PC-9 (cell line): ENCODE measurements at regions not wholly inside any gene's neighbourhood (a gene's known extent, or its start where the extent isn't known, plus 50 kb on each side); places are given as distances from the start of the nearest gene placed in this dataset.

ENCODE experiments used
- EZH2 ChIP-seq: fragments of 200-600 bp; sonication (generic); IDR thresholded peaks from 2 replicates; pipeline ENCODE4 v1.8.0; 2017; ENCODE audit warnings: antibody characterized with exemption, low read depth
- TF ChIP-seq, protein P1 (sequence below): fragments of 200-600 bp; sonication (generic); conservative IDR thresholded peaks from 2 replicates; pipeline ENCODE4 v1.6.1; 2017; ENCODE audit warnings: mixed run types, antibody characterized with exemption, mild to moderate bottlenecking, moderate library complexity

DNA sequence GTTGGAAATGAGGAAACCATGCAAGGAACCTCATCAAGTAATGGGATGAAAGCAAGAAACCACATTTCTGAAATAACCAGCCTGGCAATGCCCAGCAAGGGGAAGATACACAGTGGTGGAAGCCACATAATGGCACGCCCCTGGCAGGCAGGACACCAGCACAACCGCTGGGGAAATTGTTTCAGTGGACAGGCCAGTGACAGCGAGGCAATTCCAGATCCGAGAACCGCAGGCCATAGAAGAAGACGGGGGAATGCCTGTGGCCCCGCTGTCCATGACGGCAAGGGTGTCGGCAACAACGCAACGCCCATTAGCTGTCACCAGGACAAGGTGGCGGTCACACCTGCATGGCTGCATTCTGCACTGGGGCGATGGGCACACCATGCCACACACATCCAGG lies 1389.6 kb downstream of the BRD1 start:
- TF ChIP-seq, protein P1, sequence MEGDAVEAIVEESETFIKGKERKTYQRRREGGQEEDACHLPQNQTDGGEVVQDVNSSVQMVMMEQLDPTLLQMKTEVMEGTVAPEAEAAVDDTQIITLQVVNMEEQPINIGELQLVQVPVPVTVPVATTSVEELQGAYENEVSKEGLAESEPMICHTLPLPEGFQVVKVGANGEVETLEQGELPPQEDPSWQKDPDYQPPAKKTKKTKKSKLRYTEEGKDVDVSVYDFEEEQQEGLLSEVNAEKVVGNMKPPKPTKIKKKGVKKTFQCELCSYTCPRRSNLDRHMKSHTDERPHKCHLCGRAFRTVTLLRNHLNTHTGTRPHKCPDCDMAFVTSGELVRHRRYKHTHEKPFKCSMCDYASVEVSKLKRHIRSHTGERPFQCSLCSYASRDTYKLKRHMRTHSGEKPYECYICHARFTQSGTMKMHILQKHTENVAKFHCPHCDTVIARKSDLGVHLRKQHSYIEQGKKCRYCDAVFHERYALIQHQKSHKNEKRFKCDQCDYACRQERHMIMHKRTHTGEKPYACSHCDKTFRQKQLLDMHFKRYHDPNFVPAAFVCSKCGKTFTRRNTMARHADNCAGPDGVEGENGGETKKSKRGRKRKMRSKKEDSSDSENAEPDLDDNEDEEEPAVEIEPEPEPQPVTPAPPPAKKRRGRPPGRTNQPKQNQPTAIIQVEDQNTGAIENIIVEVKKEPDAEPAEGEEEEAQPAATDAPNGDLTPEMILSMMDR = no peak
- no peak for TF ChIP-seq EZH2
